Mesodermal cell (in vitro differentiated cells): ENCODE measurements at regions not wholly inside any gene's neighbourhood (a gene's known extent, or its start where the extent isn't known, plus 50 kb on each side); places are given as distances from the start of the nearest gene placed in this dataset.

Experiments
- H3K27ac ChIP-seq: 2 replicates; pipeline ENCODE4 v1.7.0; 2013; ENCODE audit warnings: mild to moderate bottlenecking, low read depth, low read length, moderate library complexity; ENCODE audit not compliant: severe bottlenecking
- H3K36me3 ChIP-seq: 2 replicates; pipeline ENCODE4 v1.7.1; 2013; ENCODE audit warnings: mild to moderate bottlenecking, low read length, moderate library complexity; ENCODE audit not compliant: control insufficient read depth, insufficient read depth
- H3K4me1 ChIP-seq: one replicate; pipeline ENCODE4 v1.7.1; 2013; ENCODE audit warnings: mild to moderate bottlenecking, low read length; ENCODE audit not compliant: insufficient read depth, control insufficient read depth, poor library complexity, severe bottlenecking
- H3K4me3 ChIP-seq: 2 replicates; pipeline ENCODE4 v1.7.0; 2013; ENCODE audit warnings: low read length, control low read depth, mild to moderate bottlenecking; ENCODE audit not compliant: insufficient read depth, poor library complexity, severe bottlenecking; ENCODE audit errors: extremely low read depth
- H3K9me3 ChIP-seq: 2 replicates; pipeline ENCODE4 v1.7.1; 2013; ENCODE audit warnings: mild to moderate bottlenecking, low read length, moderate library complexity; ENCODE audit not compliant: control insufficient read depth
- WGBS, 2 experiments: methylation state at CpG; one replicate each; pipeline ENCODE4 v1.1.5; 2013; ENCODE audit warnings: missing lambda C conversion rate in 2 of 2; ENCODE audit not compliant: insufficient coverage in 2 of 2; 5-methylcytosine and 5-hydroxymethylcytosine counted together

DNA sequence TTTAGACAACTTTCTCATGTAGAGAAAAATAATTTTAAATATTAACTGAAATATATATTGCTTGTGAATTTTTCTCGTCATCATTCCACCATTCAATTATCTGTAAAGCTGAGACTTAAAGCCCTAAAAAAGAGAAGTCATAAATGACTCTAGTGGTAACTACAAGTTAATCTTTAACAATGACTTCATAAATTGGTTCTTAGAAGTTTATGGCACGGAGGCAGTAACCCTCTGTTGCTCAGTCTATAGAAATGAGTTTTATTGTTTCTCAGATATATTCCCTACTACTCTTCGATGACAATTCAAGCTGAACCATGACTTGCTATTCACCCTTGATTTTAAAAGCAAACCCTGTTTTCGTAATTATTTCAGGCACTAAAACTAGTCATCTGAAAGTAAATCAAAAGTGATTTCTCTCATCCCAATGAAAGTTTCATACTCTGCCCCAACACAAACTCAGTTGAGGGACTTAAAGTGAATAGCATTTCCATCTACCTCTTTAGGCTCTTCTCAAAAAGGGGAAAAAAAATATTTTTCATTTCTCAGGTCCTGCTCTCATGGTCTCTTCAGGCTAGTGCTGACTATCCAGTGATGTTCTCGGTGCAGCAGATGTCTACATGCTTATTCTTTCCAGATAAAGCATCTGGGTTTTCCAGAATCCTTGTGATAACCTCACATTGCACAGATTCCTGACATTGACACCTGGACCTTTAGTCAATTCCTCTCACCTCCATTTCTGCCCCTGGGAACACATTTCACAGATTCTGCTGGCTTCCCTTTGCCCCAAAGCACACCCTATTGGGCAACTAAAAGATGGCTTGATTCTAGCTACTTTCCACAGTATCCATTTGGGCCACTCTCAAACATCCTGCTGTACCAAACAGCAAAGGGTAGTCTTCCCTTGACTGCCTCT is 207.8 kb upstream of the LRATD1 start:
- H3K36me3 ChIP-seq, result no peaks in the 10 kb centered on the region
- WGBS, 2 experiments, result 89 to 91% methylated on average over 2 to 3 of the region's 5 CpGs
- no peaks in the 10 kb centered on the region for H3K9me3 ChIP-seq
- no peak overlapping the region for H3K4me3 ChIP-seq
- peaks cover 5% of the 10 kb centered on the region for H3K4me1 ChIP-seq
- no peak overlapping the region for H3K27ac ChIP-seq

- H3K27ac ChIP-seq, result no peak overlapping the region
- H3K4me3 ChIP-seq, result no peak overlapping the region
- H3K36me3 ChIP-seq, result no peaks in the 10 kb centered on the region
- WGBS, 2 experiments, result 94% methylated on average over 2 of the region's 2 CpGs; no CpG with 5 or more reads in 1 of the 2 experiments
- H3K9me3 ChIP-seq, result no peaks in the 10 kb centered on the region
- H3K4me1 ChIP-seq, result peaks cover 5% of the 10 kb centered on the region
Measured at GRCh38 chr2:14425869-14426268, 206.6 kb upstream of the LRATD1 start.

DNA sequence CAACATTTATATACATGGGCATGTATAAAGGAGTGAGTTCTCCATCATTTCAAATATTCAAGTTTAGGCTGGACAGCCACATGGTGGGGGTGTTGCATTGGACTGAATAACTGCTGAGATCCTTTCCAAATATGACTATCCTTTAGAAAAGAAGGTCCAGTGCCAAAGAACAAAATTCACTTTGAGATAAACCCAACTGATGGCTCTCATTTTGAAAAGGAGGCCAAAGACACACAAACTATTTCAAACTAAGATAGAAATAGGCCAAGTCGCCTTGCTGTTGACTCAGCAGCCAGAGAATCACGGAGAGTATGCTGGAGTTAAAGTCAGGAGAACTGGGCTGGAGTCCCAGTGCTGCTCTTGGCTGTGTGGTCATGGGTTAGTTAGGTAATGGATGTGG is 204.5 kb upstream of the LRATD1 start:
- Histone ChIP-seq H3K4me1 (no peaks in the 10 kb centered on the region), H3K9me3 (no peaks in the 10 kb centered on the region), H3K27ac (no peak overlapping the region), H3K36me3 (no peaks in the 10 kb centered on the region), H3K4me3 (no peak overlapping the region)
- 40 to 80% methylated on average over 1 of the region's 2 CpGs for WGBS, 2 experiments

- no peaks in the 10 kb centered on the region for H3K36me3 ChIP-seq
- no peak overlapping the region for H3K27ac ChIP-seq
- H3K9me3 ChIP-seq, result no peaks in the 10 kb centered on the region
- H3K4me1 ChIP-seq, result no peaks in the 10 kb centered on the region
- no peak overlapping the region for H3K4me3 ChIP-seq
- 94 to 96% methylated on average over 4 to 5 of the region's 5 CpGs for WGBS, 2 experiments
Measured at GRCh38 chr2:14433946-14434495, 198.5 kb upstream of the LRATD1 start.

- Histone ChIP-seq H3K4me3 (no peak overlapping the region), H3K36me3 (no peaks in the 10 kb centered on the region), H3K27ac (no peak overlapping the region), H3K4me1 (no peaks in the 10 kb centered on the region), H3K9me3 (peaks cover 17% of the 10 kb centered on the region)
Measured at GRCh38 chr2:14445670-14446069, 186.8 kb upstream of the LRATD1 start.

- Histone ChIP-seq H3K4me1 (no peaks in the 10 kb centered on the region), H3K36me3 (no peaks in the 10 kb centered on the region), H3K4me3 (no peak overlapping the region), H3K9me3 (peaks cover 17% of the 10 kb centered on the region), H3K27ac (no peak overlapping the region)
- no CpG with 5 or more reads among the region's 1 CpG for WGBS, 2 experiments
Measured at GRCh38 chr2:14448340-14448739, 184.2 kb upstream of the LRATD1 start.

DNA sequence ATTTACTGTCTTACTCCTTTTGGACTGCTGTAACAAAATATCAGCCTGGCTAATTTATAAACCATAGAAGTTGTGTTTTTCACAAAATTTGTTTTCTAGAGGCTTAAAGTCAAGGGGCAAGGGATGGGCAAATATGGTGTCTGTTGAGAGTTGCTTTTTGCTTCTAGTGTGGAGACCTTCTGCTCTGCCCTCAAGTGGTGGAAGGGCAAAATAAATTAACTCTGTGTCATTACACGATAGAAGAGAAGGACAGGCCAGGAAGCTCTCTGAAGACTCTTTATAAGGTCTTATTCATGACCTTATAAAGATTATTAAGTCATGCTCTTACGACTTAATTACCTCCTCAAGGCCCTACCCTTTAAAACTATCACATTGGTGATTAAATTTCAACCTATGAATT is 181.2 kb upstream of the LRATD1 start:
- no peaks in the 10 kb centered on the region for H3K36me3 ChIP-seq
- WGBS, 2 experiments, result 75% methylated on average over 2 of the region's 2 CpGs; no CpG with 5 or more reads in 1 of the 2 experiments
- no peak overlapping the region for H3K4me3 ChIP-seq

GRCh38 chr2:14454202-14454601 is 178.3 kb upstream of the LRATD1 start:
- H3K9me3 ChIP-seq, result peaks cover 21% of the 10 kb centered on the region
- no peak overlapping the region for H3K4me3 ChIP-seq
- 90 to 95% methylated on average over 2 of the region's 3 CpGs for whole genome bisulfite sequencing, 2 experiments
- H3K27ac ChIP-seq, result no peak overlapping the region
- H3K4me1 ChIP-seq, result no peaks in the 10 kb centered on the region
- no peaks in the 10 kb centered on the region for H3K36me3 ChIP-seq

More for the DNA sequence above, 181.2 kb upstream of the LRATD1 start:
- no peaks in the 10 kb centered on the region for H3K4me1 ChIP-seq
- H3K27ac ChIP-seq, result no peak overlapping the region
- H3K9me3 ChIP-seq, result peaks cover 2% of the 10 kb centered on the region

DNA sequence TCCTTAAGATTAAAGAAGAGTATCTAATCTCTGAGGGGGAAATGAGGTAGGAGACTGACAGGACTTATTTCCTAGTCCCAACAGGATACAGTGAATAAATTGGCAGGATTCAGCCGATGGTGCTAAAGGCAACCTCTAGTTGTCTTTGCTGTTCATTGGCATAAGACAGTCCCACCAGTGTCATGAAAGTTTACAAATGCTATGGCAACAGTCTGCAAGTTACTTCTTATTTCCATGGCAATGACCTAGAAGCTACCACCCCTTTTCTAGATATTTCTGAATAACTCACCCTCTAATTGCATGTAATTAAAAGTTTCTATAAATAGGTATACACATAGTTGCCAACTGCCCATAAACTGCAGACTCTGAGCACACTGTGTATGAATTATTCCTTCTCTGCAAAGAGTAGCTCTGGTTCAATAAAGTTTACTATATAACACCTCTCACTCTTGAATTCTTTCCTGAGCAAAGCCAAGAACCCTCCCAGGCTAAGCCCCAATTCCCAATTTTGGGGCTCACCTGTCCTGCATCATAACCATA is 172.7 kb upstream of the LRATD1 start:
- WGBS, 2 experiments, result 100% methylated on average over 1 of the region's 1 CpG
- H3K9me3 ChIP-seq, result peaks cover 35% of the 10 kb centered on the region
- no peak overlapping the region for H3K4me3 ChIP-seq
- no peaks in the 10 kb centered on the region for H3K4me1 ChIP-seq
- H3K27ac ChIP-seq, result no peak overlapping the region
- no peaks in the 10 kb centered on the region for H3K36me3 ChIP-seq

- WGBS, 2 experiments, result 100% methylated on average over 3 of the region's 5 CpGs; no CpG with 5 or more reads in 1 of the 2 experiments
Measured at GRCh38 chr2:14475994-14476393, 156.5 kb upstream of the LRATD1 start.

DNA sequence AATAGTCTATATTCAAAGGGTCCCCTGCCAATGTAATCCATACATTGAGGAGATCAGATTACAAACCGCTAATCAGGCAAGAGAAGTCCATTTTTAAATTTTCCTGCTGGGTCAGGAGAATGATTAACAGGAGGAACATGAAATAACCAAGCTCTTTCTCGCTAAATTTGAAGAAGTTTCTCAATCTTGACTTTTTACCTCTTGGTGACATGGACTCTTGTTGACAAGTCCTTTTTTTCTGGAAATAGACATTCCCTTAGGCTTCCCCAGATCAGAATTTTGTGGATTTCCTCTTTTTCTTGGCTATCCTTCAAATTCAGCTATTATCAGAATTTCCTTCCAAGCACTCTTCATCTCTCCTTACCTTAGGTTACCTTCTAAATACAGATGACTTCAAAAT is 153.0 kb upstream of the LRATD1 start:
- Histone ChIP-seq H3K36me3 (no peaks in the 10 kb centered on the region), H3K4me3 (no peak overlapping the region), H3K9me3 (no peaks in the 10 kb centered on the region), H3K27ac (no peak overlapping the region), H3K4me1 (no peaks in the 10 kb centered on the region)
- 86 to 87% methylated on average over 2 of the region's 2 CpGs for WGBS, 2 experiments

More at GRCh38 chr2:14475994-14476393, 156.5 kb upstream of the LRATD1 start:
- H3K4me1 ChIP-seq, result no peaks in the 10 kb centered on the region
- H3K27ac ChIP-seq, result no peak overlapping the region
- H3K4me3 ChIP-seq, result no peak overlapping the region
- no peaks in the 10 kb centered on the region for H3K36me3 ChIP-seq
- no peaks in the 10 kb centered on the region for H3K9me3 ChIP-seq
